ENCODE measurements at regions not wholly inside any gene's neighbourhood (a gene's known extent, or its start where the extent isn't known, plus 50 kb on each side); places are given as distances from the start of the nearest gene placed in this dataset.
"Not testable (repeated sequence)": the region's sequence is repeated elsewhere in the genome, so short reads cannot be mapped to it uniquely, and the experiment has no call there.

- H3K36me3 Mint-ChIP-seq (ENCODE audit: low read depth); H3K27me3 Mint-ChIP-seq; H3K9me3 Mint-ChIP-seq; H3K4me3 Mint-ChIP-seq: not testable (repeated sequence)
- Mint-ChIP-seq H3K4me1 (ENCODE audit: low read depth) (peaks cover 12% of the 10 kb centered on the region), H3K27ac (peak overlapping the region; percentile 34)
- intact Hi-C loops (cut with micrococcal nuclease), result loop anchor here (5.0 kb wide), 1 partner anchor 52 kb away; no protein-coding TSS in a partner anchor
These were observed 234.6 kb upstream of the PRSS1 start for GRCh38 chr7:142514716-142515115.

- no peak overlapping the region for H3K27ac Mint-ChIP-seq
- H3K4me1 Mint-ChIP-seq (ENCODE audit: low read depth), result peaks cover 8% of the 10 kb centered on the region
These were observed 235.9 kb upstream of the PRSS1 start for GRCh38 chr7:142513178-142513955.

GRCh38 chr7:142511801-142512200, 237.5 kb upstream of the PRSS1 start:
- H3K27ac Mint-ChIP-seq, result no peak overlapping the region
- intact Hi-C loops (cut with micrococcal nuclease), result loop anchor here (5.0 kb wide), 1 partner anchor 50 kb away; no protein-coding TSS in a partner anchor
- peaks cover 8% of the 10 kb centered on the region for H3K4me1 Mint-ChIP-seq (ENCODE audit: low read depth)
- no peaks in the 10 kb centered on the region for H3K36me3 Mint-ChIP-seq (ENCODE audit: low read depth)
- H3K9me3 Mint-ChIP-seq, result no peaks in the 10 kb centered on the region
- peaks cover 6% of the 10 kb centered on the region for H3K27me3 Mint-ChIP-seq
- H3K4me3 Mint-ChIP-seq, result no peak overlapping the region

More at GRCh38 chr7:142513178-142513955, 235.9 kb upstream of the PRSS1 start:
- intact Hi-C loops (cut with micrococcal nuclease), result loop anchor here (5.0 kb wide), 1 partner anchor 51 kb away; no protein-coding TSS in a partner anchor
- H3K9me3 Mint-ChIP-seq, result no peaks in the 10 kb centered on the region
- H3K4me3 Mint-ChIP-seq, result no peak overlapping the region
- no peaks in the 10 kb centered on the region for H3K36me3 Mint-ChIP-seq (ENCODE audit: low read depth)
- peaks cover 6% of the 10 kb centered on the region for H3K27me3 Mint-ChIP-seq

GRCh38 chr7:142511374-142511773, 237.9 kb upstream of the PRSS1 start:
- Mint-ChIP-seq H3K27me3 (peaks cover 5% of the 10 kb centered on the region), H3K4me3 (no peak overlapping the region), H3K27ac (no peak overlapping the region), H3K4me1 (ENCODE audit: low read depth) (peaks cover 8% of the 10 kb centered on the region), H3K9me3 (no peaks in the 10 kb centered on the region), H3K36me3 (ENCODE audit: low read depth) (no peaks in the 10 kb centered on the region)
- intact Hi-C loops (cut with micrococcal nuclease), result loop anchor here (5.0 kb wide), 1 partner anchor 49 kb away; no protein-coding TSS in a partner anchor

- H3K9me3 Mint-ChIP-seq; H3K4me1 Mint-ChIP-seq (ENCODE audit: low read depth); H3K36me3 Mint-ChIP-seq (ENCODE audit: low read depth); H3K27ac Mint-ChIP-seq; H3K4me3 Mint-ChIP-seq; H3K27me3 Mint-ChIP-seq: not testable (repeated sequence)
- intact Hi-C loops (cut with micrococcal nuclease), result loop anchor here (5.0 kb wide), 1 partner anchor 37 kb away; no protein-coding TSS in a partner anchor
These were observed 240.0 kb upstream of the PRSS1 start for GRCh38 chr7:142509235-142509634.

- Mint-ChIP-seq H3K27ac (no peak overlapping the region), H3K36me3 (ENCODE audit: low read depth) (no peaks in the 10 kb centered on the region), H3K27me3 (peaks cover 1% of the 10 kb centered on the region), H3K4me3 (no peak overlapping the region), H3K9me3 (no peaks in the 10 kb centered on the region), H3K4me1 (ENCODE audit: low read depth) (no peaks in the 10 kb centered on the region)
- intact Hi-C loops (cut with micrococcal nuclease), result loop anchor here (5.0 kb wide), 1 partner anchor 36 kb away; no protein-coding TSS in a partner anchor
These were observed 241.0 kb upstream of the PRSS1 start for GRCh38 chr7:142508251-142508650.

- Mint-ChIP-seq H3K4me1 (ENCODE audit: low read depth) (no peaks in the 10 kb centered on the region), H3K36me3 (ENCODE audit: low read depth) (no peaks in the 10 kb centered on the region), H3K4me3 (no peak overlapping the region), H3K27ac (no peak overlapping the region), H3K9me3 (no peaks in the 10 kb centered on the region), H3K27me3 (peaks cover 1% of the 10 kb centered on the region)
- intact Hi-C loops (cut with micrococcal nuclease), result loop anchor here (5.0 kb wide), 1 partner anchor 35 kb away; no protein-coding TSS in a partner anchor
These were observed 241.5 kb upstream of the PRSS1 start for GRCh38 chr7:142507799-142508198.

GRCh38 chr7:142507066-142507465, 242.2 kb upstream of the PRSS1 start:
- not testable (repeated sequence) for H3K4me3 Mint-ChIP-seq; H3K4me1 Mint-ChIP-seq (ENCODE audit: low read depth); H3K36me3 Mint-ChIP-seq (ENCODE audit: low read depth); H3K9me3 Mint-ChIP-seq; H3K27me3 Mint-ChIP-seq; H3K27ac Mint-ChIP-seq
- intact Hi-C loops (cut with micrococcal nuclease), result loop anchor here (5.0 kb wide), 1 partner anchor 35 kb away; no protein-coding TSS in a partner anchor

GRCh38 chr7:142506601-142507000, 242.7 kb upstream of the PRSS1 start:
- H3K4me1 Mint-ChIP-seq (ENCODE audit: low read depth), result no peaks in the 10 kb centered on the region
- H3K27me3 Mint-ChIP-seq, result peaks cover 3% of the 10 kb centered on the region
- no peak overlapping the region for H3K4me3 Mint-ChIP-seq
- no peak overlapping the region for H3K27ac Mint-ChIP-seq
- H3K36me3 Mint-ChIP-seq (ENCODE audit: low read depth), result no peaks in the 10 kb centered on the region
- intact Hi-C loops (cut with micrococcal nuclease), result loop anchor here (5.0 kb wide), 1 partner anchor 34 kb away; no protein-coding TSS in a partner anchor
- no peaks in the 10 kb centered on the region for H3K9me3 Mint-ChIP-seq

- H3K4me3 Mint-ChIP-seq; H3K27ac Mint-ChIP-seq; H3K27me3 Mint-ChIP-seq; H3K36me3 Mint-ChIP-seq (ENCODE audit: low read depth); H3K9me3 Mint-ChIP-seq; intact Hi-C loops (cut with micrococcal nuclease): not testable (repeated sequence)
- H3K4me1 Mint-ChIP-seq (ENCODE audit: low read depth), result peaks cover 17% of the 10 kb centered on the region
These were observed 245.3 kb upstream of the PRSS1 start for GRCh38 chr7:142503949-142504348.

- Mint-ChIP-seq H3K36me3 (ENCODE audit: low read depth) (no peaks in the 10 kb centered on the region), H3K4me3 (no peak overlapping the region), H3K4me1 (ENCODE audit: low read depth) (peaks cover 21% of the 10 kb centered on the region), H3K27ac (no peak overlapping the region), H3K9me3 (no peaks in the 10 kb centered on the region), H3K27me3 (peaks cover 3% of the 10 kb centered on the region)
- intact Hi-C loops (cut with micrococcal nuclease), result no loop called here
These were observed 245.2 kb upstream of the PRSS58 start for GRCh38 chr7:142503036-142503435.

- intact Hi-C loops (cut with micrococcal nuclease), result no loop called here
- Mint-ChIP-seq H3K36me3 (ENCODE audit: low read depth) (no peaks in the 10 kb centered on the region), H3K4me3 (no peak overlapping the region), H3K27me3 (peaks cover 1% of the 10 kb centered on the region), H3K27ac (no peak overlapping the region), H3K9me3 (no peaks in the 10 kb centered on the region), H3K4me1 (ENCODE audit: low read depth) (peaks cover 25% of the 10 kb centered on the region)
These were observed 243.6 kb upstream of the PRSS58 start for GRCh38 chr7:142501434-142501833.

GRCh38 chr7:142500366-142500765, 242.5 kb upstream of the PRSS58 start:
- Mint-ChIP-seq H3K4me1 (ENCODE audit: low read depth) (peaks cover 28% of the 10 kb centered on the region), H3K4me3 (no peak overlapping the region), H3K9me3 (no peaks in the 10 kb centered on the region), H3K27ac (peak overlapping the region; percentile 10), H3K36me3 (ENCODE audit: low read depth) (no peaks in the 10 kb centered on the region), H3K27me3 (peaks cover 1% of the 10 kb centered on the region)
- intact Hi-C loops (cut with micrococcal nuclease), result no loop called here

- Mint-ChIP-seq H3K4me3 (no peak overlapping the region), H3K27me3 (peaks cover 3% of the 10 kb centered on the region), H3K9me3 (no peaks in the 10 kb centered on the region), H3K27ac (peak overlapping the region; percentile 10), H3K36me3 (ENCODE audit: low read depth) (no peaks in the 10 kb centered on the region), H3K4me1 (ENCODE audit: low read depth) (peaks cover 28% of the 10 kb centered on the region)
- intact Hi-C loops (cut with micrococcal nuclease), result no loop called here
These were observed 241.8 kb upstream of the PRSS58 start for GRCh38 chr7:142499635-142500034.
